ENCODE measurements at regions not wholly inside any gene's neighbourhood (a gene's known extent, or its start where the extent isn't known, plus 50 kb on each side); places are given as distances from the start of the nearest gene placed in this dataset.

DNA sequence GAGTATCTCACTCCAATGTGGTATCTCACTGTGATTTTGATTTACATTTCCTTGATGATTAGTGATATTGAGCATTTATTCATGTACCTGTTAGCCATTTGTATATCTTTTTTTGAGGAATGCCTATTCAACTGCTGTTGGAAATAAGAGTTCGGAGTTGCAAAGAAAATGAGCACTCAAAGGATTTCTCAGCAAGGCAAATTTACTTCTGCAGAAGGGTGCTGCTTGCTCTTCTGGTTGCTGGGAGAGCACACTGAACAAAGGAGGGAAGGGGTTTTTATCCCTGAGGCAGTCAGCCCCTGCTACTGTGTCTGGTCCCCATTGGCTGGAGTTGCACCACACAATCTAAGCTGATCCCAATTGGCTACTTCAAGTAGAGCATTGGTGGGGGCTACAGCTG lies 822.4 kb upstream of the ADGRB3 start:
- Histone ChIP-seq H3K4me2 (ENCODE audit: insufficient read depth, low read length) (no peak overlapping the region), H3K27me3 (ENCODE audit: control insufficient read depth in 2 of 2, insufficient read depth in 2 of 2, low read length in 2 of 2) (no peaks in the 10 kb centered on the region), H3K27ac (ENCODE audit: insufficient read depth, low read depth, low read length) (no peak overlapping the region), H3K79me2 (ENCODE audit: control insufficient read depth, insufficient read depth, low read length) (no peaks in the 10 kb centered on the region), H3K9ac (replicated peaks; ENCODE audit: extremely low read depth, insufficient read depth, low read length) (no peak overlapping the region), H3K36me3 (ENCODE audit: control insufficient read depth in 2 of 2, extremely low read depth in 1 of 2, insufficient read depth in 2 of 2, low read length in 2 of 2) (no peaks in the 10 kb centered on the region), H3K4me1 (ENCODE audit: control insufficient read depth, extremely low read depth, insufficient read depth, low read length) (no peaks in the 10 kb centered on the region), H3K4me3 (replicated peaks in 1 of 3; ENCODE audit: insufficient read depth in 1 of 3, low read depth in 1 of 3, low read length in 3 of 3) (no peak overlapping the region), H2AFZ (ENCODE audit: low read depth, low read length) (no peak overlapping the region), H3K9me3 (replicated peaks; ENCODE audit: control insufficient read depth, insufficient read depth, low read length) (peaks cover 3% of the 10 kb centered on the region), H4K20me1 (replicated peaks; ENCODE audit: control insufficient read depth, extremely low read depth, insufficient read depth, low read length) (no peaks in the 10 kb centered on the region), H3K9me1 (replicated peaks; ENCODE audit: control insufficient read depth, extremely low read depth, insufficient read depth, low read length) (no peaks in the 10 kb centered on the region)
- BruUV-seq (replicated peaks): no TSS peak
- FAIRE-seq: no peak
- intact Hi-C loops (cut with micrococcal nuclease) (no loop called here), dilution Hi-C loops (cut with MboI; ENCODE audit: extremely low pct_ligation_motif_present, low sequenced_read_pairs) (no loop called here)
- TF ChIP-seq FOS (IDR thresholded peaks at IDR 0.05; ENCODE audit: borderline replicate concordance, insufficient read depth, low read length) (no peak), POLR2AphosphoS5 (IDR thresholded peaks at IDR 0.05; ENCODE audit: insufficient read depth, low read depth, low read length) (no peak), JUN (IDR thresholded peaks at IDR 0.05; ENCODE audit: borderline replicate concordance, insufficient read depth, insufficient read length, low read depth) (no peak), GATA2 (IDR thresholded peaks at IDR 0.05; ENCODE audit: insufficient read depth, insufficient read length, low read depth, low read length) (no peak), MYC (IDR thresholded peaks at IDR 0.05; ENCODE audit: low read depth, low read length) (no peak), POLR2A (IDR thresholded peaks at IDR 0.05; ENCODE audit: low read depth, low read length) (no peak)
- CTCF ChIA-PET: no interaction called here
- no peak for DNase-seq (ENCODE audit: low read depth, low spot score)
- POLR2A ChIA-PET: no interaction called here

- BruUV-seq (replicated peaks): no TSS peak
- FAIRE-seq: no peak
Observed at GRCh38 chr6:67812125-67812524, 823.0 kb upstream of the ADGRB3 start.

More at GRCh38 chr6:67812125-67812524, 823.0 kb upstream of the ADGRB3 start:
- TF ChIP-seq MYC (IDR thresholded peaks at IDR 0.05; ENCODE audit: low read depth, low read length): no peak
- TF ChIP-seq EZH2 (IDR thresholded peaks at IDR 0.05; ENCODE audit: borderline replicate concordance, low read depth, low read length, severe bottlenecking): no peak
- TF ChIP-seq FOS (IDR thresholded peaks at IDR 0.05; ENCODE audit: borderline replicate concordance, insufficient read depth, low read length): no peak
- no peak for TF ChIP-seq CTCF (IDR thresholded peaks at IDR 0.05; ENCODE audit: extremely low read depth in 1 of 2, insufficient read depth in 1 of 2, low read depth in 1 of 2, low read length in 2 of 2)
- no peak for TF ChIP-seq GATA2 (IDR thresholded peaks at IDR 0.05; ENCODE audit: insufficient read depth, insufficient read length, low read depth, low read length)
- TF ChIP-seq POLR2AphosphoS5 (IDR thresholded peaks at IDR 0.05; ENCODE audit: insufficient read depth, low read depth, low read length): no peak
- TF ChIP-seq POLR2A (IDR thresholded peaks at IDR 0.05; ENCODE audit: low read depth, low read length): no peak
- TF ChIP-seq MAX (IDR thresholded peaks at IDR 0.05; ENCODE audit: insufficient read depth, insufficient read length): no peak
- TF ChIP-seq JUN (IDR thresholded peaks at IDR 0.05; ENCODE audit: borderline replicate concordance, insufficient read depth, insufficient read length, low read depth): no peak
- H3K4me1 ChIP-seq (ENCODE audit: control insufficient read depth, extremely low read depth, insufficient read depth, low read length): no peaks in the 10 kb centered on the region
- no peak for DNase-seq (ENCODE audit: low read depth, low spot score)
- no peak overlapping the region for H3K4me3 ChIP-seq (replicated peaks in 1 of 3; ENCODE audit: insufficient read depth in 1 of 3, low read depth in 1 of 3, low read length in 3 of 3)
- CTCF ChIA-PET: no interaction called here
- H3K9me3 ChIP-seq (replicated peaks; ENCODE audit: control insufficient read depth, insufficient read depth, low read length): peaks cover 3% of the 10 kb centered on the region
- H4K20me1 ChIP-seq (replicated peaks; ENCODE audit: control insufficient read depth, extremely low read depth, insufficient read depth, low read length): no peaks in the 10 kb centered on the region
- POLR2A ChIA-PET: no interaction called here
- no peak overlapping the region for H3K27ac ChIP-seq (ENCODE audit: insufficient read depth, low read depth, low read length)
- no peak overlapping the region for H3K4me2 ChIP-seq (ENCODE audit: insufficient read depth, low read length)
- no peaks in the 10 kb centered on the region for H3K79me2 ChIP-seq (ENCODE audit: control insufficient read depth, insufficient read depth, low read length)
- H3K9ac ChIP-seq (replicated peaks; ENCODE audit: extremely low read depth, insufficient read depth, low read length): no peak overlapping the region
- dilution Hi-C loops (cut with MboI; ENCODE audit: extremely low pct_ligation_motif_present, low sequenced_read_pairs) (no loop called here), intact Hi-C loops (cut with micrococcal nuclease) (no loop called here)
- no peaks in the 10 kb centered on the region for H3K36me3 ChIP-seq (ENCODE audit: control insufficient read depth in 2 of 2, extremely low read depth in 1 of 2, insufficient read depth in 2 of 2, low read length in 2 of 2)
- no peak overlapping the region for H2AFZ ChIP-seq (ENCODE audit: low read depth, low read length)
- H3K9me1 ChIP-seq (replicated peaks; ENCODE audit: control insufficient read depth, extremely low read depth, insufficient read depth, low read length): no peaks in the 10 kb centered on the region
- H3K27me3 ChIP-seq (ENCODE audit: control insufficient read depth in 2 of 2, insufficient read depth in 2 of 2, low read length in 2 of 2): no peaks in the 10 kb centered on the region

Data from endothelial cell of umbilical vein (primary cell).